ENCODE measurements at regions not wholly inside any gene's neighbourhood (a gene's known extent, or its start where the extent isn't known, plus 50 kb on each side); places are given as distances from the start of the nearest gene placed in this dataset.

GRCh38 chr14:53547593-53547992 is 394.5 kb upstream of the DDHD1 start:
- no peak for TF ChIP-seq CTCF (IDR thresholded peaks at IDR 0.05)
- TF ChIP-seq POLR2A (IDR thresholded peaks at IDR 0.05): no peak
